MCF 10A (cell line): ENCODE measurements at regions not wholly inside any gene's neighbourhood (a gene's known extent, or its start where the extent isn't known, plus 50 kb on each side); places are given as distances from the start of the nearest gene placed in this dataset.

Experiments used
- BruUV-seq: library from RNA; stranded (reverse); fragments of 400-500 nt; replicated peaks from 2 replicates; lab custom pipeline; 2021; lab: Mats Ljungman, UMichigan
- CTCF ChIA-PET: fragments of 300-600 bp; sonication (Branson Sonifier 250); formaldehyde crosslinking; extraction: SDS; loops from one replicate; lab custom pipeline; 2021; ENCODE audit warnings: antibody characterized with exemption, inconsistent platforms; lab: Yijun Ruan, JAX
- POLR2A ChIA-PET: fragments of 300-600, 350-650 bp; sonication (Branson Sonifier 250); formaldehyde crosslinking; extraction: SDS; loops from one replicate; lab custom pipeline; 2020; ENCODE audit warnings: antibody characterized with exemption, inconsistent platforms; lab: Yijun Ruan, JAX
- DNase-seq: peaks from one replicate; pipeline ENCODE4 v3.0.0-alpha.2; 2018; ENCODE audit not compliant: unreplicated experiment
- H3K27ac Mint-ChIP-seq: one replicate; pipeline ENCODE4 v1.8.0; 2022; ENCODE audit warnings: mild to moderate bottlenecking, low read depth, mixed read lengths; ENCODE audit not compliant: unreplicated experiment
- H3K27me3 Mint-ChIP-seq: one replicate; pipeline ENCODE4 v1.8.0; 2022; ENCODE audit warnings: mixed read lengths; ENCODE audit not compliant: insufficient read depth, unreplicated experiment
- H3K36me3 Mint-ChIP-seq: one replicate; pipeline ENCODE4 v1.8.0; 2022; ENCODE audit warnings: mild to moderate bottlenecking, moderate library complexity, mixed read lengths; ENCODE audit not compliant: insufficient read depth, unreplicated experiment
- H3K4me1 Mint-ChIP-seq: one replicate; pipeline ENCODE4 v1.8.0; 2022; ENCODE audit warnings: mixed read lengths; ENCODE audit not compliant: insufficient read depth, unreplicated experiment
- H3K4me3 Mint-ChIP-seq: one replicate; pipeline ENCODE4 v1.8.0; 2022; ENCODE audit warnings: mild to moderate bottlenecking, moderate library complexity, mixed read lengths; ENCODE audit not compliant: unreplicated experiment
- H3K9me3 Mint-ChIP-seq: one replicate; pipeline ENCODE4 v1.8.0; 2022; ENCODE audit warnings: mixed read lengths; ENCODE audit not compliant: unreplicated experiment
- intact Hi-C: fragments of 100-400 bp; cut with micrococcal nuclease; formaldehyde crosslinking; loops from 2 replicates; pipeline ENCODE4 v1.14.1; 2022
- TF ChIP-seq, protein P1 (sequence below): fragments of 200-600 bp; IDR thresholded peaks from one replicate; pipeline ENCODE4 v1.8.0; 2022; ENCODE audit warnings: antibody characterized with exemption, mild to moderate bottlenecking; ENCODE audit not compliant: unreplicated experiment

DNA sequence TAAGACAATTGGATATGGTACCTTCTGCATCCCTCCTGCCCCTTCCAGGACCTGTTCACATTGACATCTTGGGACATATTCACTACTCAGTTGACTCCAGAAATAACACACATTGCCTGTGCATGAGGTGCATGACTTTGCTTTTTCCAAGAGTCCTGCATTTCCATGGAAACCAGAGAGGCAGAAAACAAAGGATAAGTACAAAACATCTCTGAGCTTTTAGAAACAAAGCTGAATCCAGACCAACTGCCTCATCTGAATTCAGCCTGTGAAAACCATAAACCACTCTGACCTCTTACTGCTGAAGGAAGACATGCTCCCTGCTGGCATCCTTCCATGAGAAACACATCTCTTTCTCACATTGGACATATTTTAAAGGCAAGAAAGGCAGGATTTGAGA is 695.1 kb downstream of the TAF11L14 start:
- Mint-ChIP-seq H3K4me1 (peaks cover 5% of the 10 kb centered on the region), H3K36me3 (no peaks in the 10 kb centered on the region), H3K27me3 (no peaks in the 10 kb centered on the region), H3K27ac (no peak overlapping the region), H3K4me3 (no peak overlapping the region), H3K9me3 (peaks cover 8% of the 10 kb centered on the region)
- POLR2A ChIA-PET: no interaction called here
- CTCF ChIA-PET: no interaction called here
- TF ChIP-seq, protein P1, sequence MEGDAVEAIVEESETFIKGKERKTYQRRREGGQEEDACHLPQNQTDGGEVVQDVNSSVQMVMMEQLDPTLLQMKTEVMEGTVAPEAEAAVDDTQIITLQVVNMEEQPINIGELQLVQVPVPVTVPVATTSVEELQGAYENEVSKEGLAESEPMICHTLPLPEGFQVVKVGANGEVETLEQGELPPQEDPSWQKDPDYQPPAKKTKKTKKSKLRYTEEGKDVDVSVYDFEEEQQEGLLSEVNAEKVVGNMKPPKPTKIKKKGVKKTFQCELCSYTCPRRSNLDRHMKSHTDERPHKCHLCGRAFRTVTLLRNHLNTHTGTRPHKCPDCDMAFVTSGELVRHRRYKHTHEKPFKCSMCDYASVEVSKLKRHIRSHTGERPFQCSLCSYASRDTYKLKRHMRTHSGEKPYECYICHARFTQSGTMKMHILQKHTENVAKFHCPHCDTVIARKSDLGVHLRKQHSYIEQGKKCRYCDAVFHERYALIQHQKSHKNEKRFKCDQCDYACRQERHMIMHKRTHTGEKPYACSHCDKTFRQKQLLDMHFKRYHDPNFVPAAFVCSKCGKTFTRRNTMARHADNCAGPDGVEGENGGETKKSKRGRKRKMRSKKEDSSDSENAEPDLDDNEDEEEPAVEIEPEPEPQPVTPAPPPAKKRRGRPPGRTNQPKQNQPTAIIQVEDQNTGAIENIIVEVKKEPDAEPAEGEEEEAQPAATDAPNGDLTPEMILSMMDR: no peak
- intact Hi-C loops: no loop called here
- DNase-seq: no peak
- BruUV-seq: no TSS peak

DNA sequence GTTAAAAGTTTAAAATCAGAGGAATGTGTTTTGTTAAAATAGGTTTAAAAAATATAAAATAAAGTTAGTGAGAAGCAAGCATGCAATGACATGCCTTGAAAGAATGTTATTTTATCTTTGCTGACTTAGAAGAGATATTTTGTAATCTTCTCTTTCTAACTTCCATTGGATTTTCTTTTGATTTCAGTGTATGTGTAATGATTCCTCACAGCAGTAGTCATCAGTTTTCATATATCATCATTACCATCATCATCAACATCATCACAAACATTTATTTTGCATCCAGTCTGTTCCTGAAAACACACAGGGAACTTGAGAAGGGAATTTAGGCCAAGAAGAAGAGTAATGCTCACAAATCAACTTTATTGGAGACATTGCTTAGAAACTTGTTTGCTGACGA is 699.6 kb downstream of the TAF11L14 start:
- DNase-seq: no peak
- no peaks in the 10 kb centered on the region for H3K36me3 Mint-ChIP-seq
- no peaks in the 10 kb centered on the region for H3K27me3 Mint-ChIP-seq
- TF ChIP-seq, protein P1: no peak
- intact Hi-C loops: no loop called here
- no peak overlapping the region for H3K4me3 Mint-ChIP-seq
- POLR2A ChIA-PET: interaction anchor here (0.8 kb wide), 1 partner anchor 1372 kb away, joined by 3 read pairs; no protein-coding TSS in a partner anchor
- BruUV-seq: no TSS peak
- no peaks in the 10 kb centered on the region for H3K9me3 Mint-ChIP-seq
- H3K27ac Mint-ChIP-seq: no peak overlapping the region
- no peaks in the 10 kb centered on the region for H3K4me1 Mint-ChIP-seq
- CTCF ChIA-PET: interaction anchor here (0.7 kb wide), 1 partner anchor 194 kb away, joined by 3 read pairs; no protein-coding TSS in a partner anchor

DNA sequence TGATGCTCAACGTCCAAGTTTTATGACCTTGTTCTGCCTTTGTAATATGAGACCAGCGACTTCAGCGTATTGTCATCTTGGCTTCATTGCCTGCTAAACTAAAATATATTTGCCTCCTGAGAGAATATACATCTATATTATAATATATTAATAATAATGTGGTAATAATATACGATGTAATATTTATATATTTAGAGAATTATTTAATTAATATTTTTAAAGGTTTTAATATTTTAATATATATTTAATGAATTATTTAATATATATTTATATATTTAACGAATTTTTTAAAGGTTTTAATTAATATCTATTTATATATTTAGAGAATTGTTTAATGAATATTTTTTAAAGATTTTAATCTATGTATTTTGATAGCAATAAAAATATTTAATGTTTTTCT is 700.7 kb downstream of the TAF11L14 start:
- ChIA-PET POLR2A (interaction anchor here (0.6 kb wide), 1 partner anchor 1679 kb away, joined by 3 read pairs; no protein-coding TSS in a partner anchor), CTCF (interaction anchor here (1.0 kb wide), 1 partner anchor 132 kb away, joined by 3 read pairs; no protein-coding TSS in a partner anchor)
- H3K27ac Mint-ChIP-seq: no peak overlapping the region
- TF ChIP-seq, protein P1: no peak
- no peaks in the 10 kb centered on the region for H3K4me1 Mint-ChIP-seq
- H3K36me3 Mint-ChIP-seq: no peaks in the 10 kb centered on the region
- no peaks in the 10 kb centered on the region for H3K27me3 Mint-ChIP-seq
- intact Hi-C loops: no loop called here
- H3K4me3 Mint-ChIP-seq: no peak overlapping the region
- no TSS peak for BruUV-seq
- DNase-seq: no peak
- H3K9me3 Mint-ChIP-seq: no peaks in the 10 kb centered on the region

DNA sequence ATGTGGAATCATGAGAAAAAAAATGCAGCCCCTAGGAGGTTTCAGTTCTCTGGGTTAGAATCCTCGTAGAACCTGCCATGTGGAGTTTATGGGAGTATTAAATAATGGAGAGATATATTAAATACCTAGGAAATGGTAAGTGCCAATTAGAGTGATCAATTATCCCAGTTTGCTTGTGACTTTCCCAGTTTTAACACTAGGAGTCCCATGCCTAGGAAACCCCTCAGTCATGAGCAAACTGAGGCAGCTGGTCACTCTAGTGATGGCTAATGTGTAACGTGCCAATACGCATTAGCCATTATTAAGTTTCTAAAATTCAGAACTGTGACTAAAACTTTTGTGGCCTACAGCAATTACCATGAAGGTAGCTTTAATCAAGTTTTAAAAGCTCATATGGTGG is 720.6 kb downstream of the TAF11L14 start:
- intact Hi-C loops: no loop called here
- no peaks in the 10 kb centered on the region for H3K27me3 Mint-ChIP-seq
- no peaks in the 10 kb centered on the region for H3K4me1 Mint-ChIP-seq
- ChIA-PET CTCF (interaction anchor here (1.7 kb wide), 1 partner anchor 39 kb away, joined by 5 read pairs; no protein-coding TSS in a partner anchor), POLR2A (no interaction called here)
- no peak for DNase-seq
- H3K36me3 Mint-ChIP-seq: no peaks in the 10 kb centered on the region
- TF ChIP-seq, protein P1: no peak
- no peaks in the 10 kb centered on the region for H3K9me3 Mint-ChIP-seq
- no peak overlapping the region for H3K4me3 Mint-ChIP-seq
- no TSS peak for BruUV-seq
- H3K27ac Mint-ChIP-seq: no peak overlapping the region
